ENCODE measurements at regions not wholly inside any gene's neighbourhood (a gene's known extent, or its start where the extent isn't known, plus 50 kb on each side); places are given as distances from the start of the nearest gene placed in this dataset.
A peak's percentile ranks its signal among the peaks of the same experiment; 100 is the strongest.
"Not testable (repeated sequence)": the region's sequence is repeated elsewhere in the genome, so short reads cannot be mapped to it uniquely, and the experiment has no call there.

DNA sequence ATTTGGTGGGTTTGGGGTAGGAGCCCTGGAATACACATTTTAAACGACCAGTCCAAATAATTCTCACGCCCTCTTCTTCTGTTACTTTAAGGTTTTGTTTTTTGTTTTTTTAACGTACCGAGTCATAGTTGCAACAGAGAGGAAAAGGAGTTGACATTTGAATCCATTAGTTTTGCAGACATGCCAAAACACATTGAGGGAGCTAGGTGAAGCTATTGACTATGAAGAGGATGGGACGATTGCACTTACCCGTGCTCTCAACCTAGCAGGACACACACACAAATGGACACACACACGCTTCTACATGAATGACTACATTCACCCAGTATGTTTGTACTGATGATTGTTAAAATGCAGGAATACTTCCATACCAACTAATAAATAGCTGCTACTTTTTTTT is 54.3 kb upstream of the CIT start:
- no peak for DNase-seq

DNA sequence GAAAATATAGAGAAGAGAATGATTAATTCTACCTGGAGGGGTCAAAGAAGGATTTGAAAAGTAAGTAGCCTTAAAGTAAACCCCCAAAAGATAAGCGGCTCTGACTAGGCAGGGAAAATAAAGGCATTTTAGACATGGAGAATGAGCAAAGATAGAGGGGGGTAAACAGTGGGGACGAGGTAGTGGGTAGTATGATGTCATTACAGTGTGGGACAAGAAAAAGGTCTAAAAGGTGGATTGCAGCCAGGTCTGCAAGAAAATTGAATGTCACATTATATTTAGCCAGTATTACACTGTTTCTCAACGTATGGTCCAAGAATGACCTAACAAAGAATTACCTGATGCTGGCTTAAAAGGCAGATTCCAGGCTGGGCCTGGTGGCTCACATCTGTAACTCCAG is 55.8 kb upstream of the CIT start:
- no peak for DNase-seq

DNA sequence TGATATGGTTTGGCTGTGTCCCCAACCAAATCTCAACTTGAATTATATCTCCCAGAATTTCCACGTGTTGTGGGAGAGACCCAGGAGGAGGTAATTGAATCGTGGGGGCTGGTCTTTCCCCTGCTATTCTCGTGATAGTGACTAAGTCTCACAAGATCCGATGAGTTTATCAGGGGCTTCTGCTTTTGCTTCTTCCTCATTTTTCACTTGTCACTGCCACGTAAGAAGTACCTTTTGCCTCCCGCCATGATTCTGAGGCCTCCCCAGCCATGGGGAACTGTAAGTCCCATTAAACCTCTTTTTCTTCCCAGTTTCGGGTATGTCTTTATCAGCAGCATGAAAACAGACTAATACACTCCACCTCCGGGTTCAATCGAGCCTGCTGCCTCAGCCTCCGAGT is 54.3 kb upstream of the BICDL1 start:
- DNase-seq, result not testable (repeated sequence)

DNA sequence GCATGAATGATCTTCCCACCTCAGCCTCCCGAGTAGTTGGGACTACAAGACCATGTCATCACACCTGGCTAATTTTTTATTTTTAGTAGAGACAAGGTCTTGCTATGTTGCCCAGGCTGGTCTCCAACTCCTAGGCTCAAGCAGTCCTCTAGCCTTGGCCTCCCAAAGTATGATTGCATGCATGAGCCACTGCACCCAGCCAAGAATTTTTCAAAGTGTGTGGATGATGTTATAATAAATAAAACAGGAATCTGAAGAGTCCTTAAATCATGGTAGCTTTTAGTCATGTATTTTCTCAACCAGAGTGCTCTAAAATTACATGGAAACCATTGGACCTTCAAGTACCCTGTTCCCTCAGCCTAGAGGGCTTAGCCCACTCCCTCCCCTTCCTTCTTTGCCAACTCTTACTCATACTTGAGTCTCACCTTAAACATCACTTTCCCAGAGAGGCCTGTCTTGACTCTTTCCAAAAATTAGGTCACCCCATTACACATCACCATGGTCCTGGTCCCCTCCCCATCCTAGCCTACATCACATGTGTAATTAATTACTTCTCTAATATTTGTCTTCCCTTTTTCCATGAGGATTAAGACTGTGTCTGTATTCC is 52.2 kb upstream of the BICDL1 start:
- DNase-seq, result no peak

DNA sequence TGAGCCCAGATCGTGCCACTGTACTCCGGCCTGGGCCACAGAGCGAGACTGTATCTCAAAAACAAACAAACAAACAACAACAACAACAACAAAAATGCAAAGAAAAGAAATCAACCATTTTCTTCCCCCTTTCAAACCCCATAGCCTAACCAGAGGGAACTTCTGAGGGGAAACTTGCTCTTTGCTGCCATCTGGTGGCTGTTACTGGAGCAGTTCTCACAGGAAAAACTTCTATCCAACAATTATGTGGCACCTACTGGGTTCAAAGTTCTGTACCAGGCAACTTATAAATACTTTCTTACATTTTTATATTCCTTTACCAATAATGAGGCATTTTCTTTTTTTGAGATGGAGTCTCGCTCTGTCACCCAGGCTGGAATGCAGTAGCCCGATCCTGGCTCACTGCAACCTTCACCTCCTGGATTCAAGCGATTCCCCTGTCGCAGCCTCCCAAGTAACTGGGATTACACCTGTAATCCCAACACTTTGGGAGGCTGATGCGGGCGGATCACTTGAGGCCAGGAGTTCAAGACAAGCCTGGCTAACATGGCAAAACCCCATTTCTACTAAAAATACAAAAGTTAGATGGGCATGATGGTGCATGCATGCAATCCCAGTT is 50.9 kb upstream of the BICDL1 start:
- peak in 43 of 56 donors; percentile 0 to 74 (median 11) for DNase-seq
